GM13977 (cell line): ENCODE measurements at regions not wholly inside any gene's neighbourhood (a gene's known extent, or its start where the extent isn't known, plus 50 kb on each side); places are given as distances from the start of the nearest gene placed in this dataset.
A peak's percentile ranks its signal among the peaks of the same experiment; 100 is the strongest.

Source experiments
- DNase-seq: peaks from one replicate; pipeline ENCODE4 v3.0.0; 2012; ENCODE audit warnings: low spot score
- CTCF ChIP-seq: IDR thresholded peaks from 2 replicates; pipeline ENCODE4 v1.5.1; 2012; ENCODE audit warnings: mild to moderate bottlenecking, control low read depth; ENCODE audit not compliant: insufficient read depth; ENCODE audit errors: extremely low read depth, missing control alignments
- in situ Hi-C: fragments of 300-500 bp; cut with MboI; formaldehyde crosslinking; loops from one replicate; pipeline ENCODE4 v1.12.0; 2022; ENCODE audit warnings: low sequenced_read_pairs, low pct_unique_long_range_greater_than_20kb, mixed read lengths, inconsistent platforms; ENCODE audit not compliant: unreplicated experiment

- DNase-seq = no peak
- TF ChIP-seq CTCF = no peak
- in situ Hi-C loops = loop anchor here (5.0 kb wide), 1 partner anchor 158 kb away; the partner anchor contains the start of gene ARRDC3
Observed at GRCh38 chr5:91223886-91224285, 159.2 kb downstream of the ARRDC3 start.

GRCh38 chr5:91222482-91222881 lies 160.6 kb downstream of the ARRDC3 start:
- no peak for TF ChIP-seq CTCF
- DNase-seq = no peak
- in situ Hi-C loops = loop anchor here (5.0 kb wide), 1 partner anchor 160 kb away; the partner anchor contains the start of gene ARRDC3

GRCh38 chr5:91221917-91222316 lies 161.2 kb downstream of the ARRDC3 start:
- in situ Hi-C loops = loop anchor here (5.0 kb wide), 1 partner anchor 160 kb away; the partner anchor contains the start of gene ARRDC3

GRCh38 chr5:91219803-91220371 lies 163.2 kb downstream of the ARRDC3 start:
- TF ChIP-seq CTCF = peak; percentile 45

More at GRCh38 chr5:91221917-91222316, 161.2 kb downstream of the ARRDC3 start:
- TF ChIP-seq CTCF = no peak
- no peak for DNase-seq

GRCh38 chr5:91219091-91219802 lies 163.9 kb downstream of the ARRDC3 start:
- in situ Hi-C loops = loop anchor here (10.0 kb wide), 1 partner anchor 114 kb away; no protein-coding TSS in a partner anchor
- DNase-seq = no peak

More at GRCh38 chr5:91219803-91220371, 163.2 kb downstream of the ARRDC3 start:
- in situ Hi-C loops = loop anchor here (5.0 to 10.0 kb wide), 2 partner anchors 115 to 162 kb away; partner anchors contain the start of gene ARRDC3
- DNase-seq = peak; percentile 21

More at GRCh38 chr5:91219091-91219802, 163.9 kb downstream of the ARRDC3 start:
- no peak for TF ChIP-seq CTCF
